ENCODE measurements at regions not wholly inside any gene's neighbourhood (a gene's known extent, or its start where the extent isn't known, plus 50 kb on each side); places are given as distances from the start of the nearest gene placed in this dataset.

GRCh38 chr3:158882445-158882844 lies 80.6 kb downstream of the MFSD1 start:
- TF ChIP-seq FOXP2 (optimal IDR thresholded peaks at IDR 0.05; ENCODE audit: control extremely low read depth, extremely low read length, insufficient read depth) (no peak), POLR2AphosphoS5 (IDR thresholded peaks at IDR 0.05; ENCODE audit: borderline replicate concordance, low read depth, low read length) (no peak)

Measured in SK-N-MC (cell line).